Gastrocnemius medialis (tissue), 4 donors: ENCODE measurements at regions not wholly inside any gene's neighbourhood (a gene's known extent, or its start where the extent isn't known, plus 50 kb on each side); places are given as distances from the start of the nearest gene placed in this dataset.

ENCODE experiments used
- ATAC-seq, 2 donors: fragments of 150-250 bp; one replicate each; pipeline ENCODE4 v1.9.1; 2016
- DNase-seq, 2 donors: peaks; one replicate each; pipeline ENCODE4 v3.0.0-alpha.2; 2019
- H3K27ac ChIP-seq, 4 donors: fragments of 200-600 bp; sonication (generic); 1 replicate in 1 of 4; 2 replicates in 3 of 4; pipeline ENCODE4 v1.5.1; 2016 to 2018; ENCODE audit warnings: mild to moderate bottlenecking in 2 of 4, moderate library complexity in 1 of 4
- H3K27me3 ChIP-seq, 3 donors: fragments of 200-600 bp; sonication (generic) in 2 of 3; 1 replicate in 1 of 3; 2 replicates in 2 of 3; pipeline versions ENCODE4 v1.5.1 to v1.6.0; 2016 to 2019; ENCODE audit warnings: mild to moderate bottlenecking in 1 of 3, moderate library complexity in 1 of 3
- H3K36me3 ChIP-seq, 2 donors: fragments of 200-600 bp; sonication (generic) in 1 of 2; one replicate each; pipeline ENCODE4 v1.5.1; 2017 to 2018
- H3K4me1 ChIP-seq, 2 donors: fragments of 200-600 bp; sonication (generic) in 1 of 2; one replicate each; pipeline ENCODE4 v1.5.1; 2016 to 2017; ENCODE audit warnings: mild to moderate bottlenecking in 2 of 2
- H3K4me3 ChIP-seq, 4 donors: fragments of 200-600 bp; sonication (generic) in 3 of 4; 1 replicate in 1 of 4; 2 replicates in 3 of 4; pipeline ENCODE4 v1.5.1; 2016 to 2019; ENCODE audit warnings: mild to moderate bottlenecking in 2 of 4
- H3K9me3 ChIP-seq, 3 donors: fragments of 200-600 bp; sonication (generic) in 2 of 3; 1 replicate in 1 of 3; 2 replicates in 2 of 3; pipeline ENCODE4 v1.5.1; 2016 to 2019
- CTCF ChIP-seq, 5 experiments: fragments of 450-650 bp in 3 of 5; fragments of 200-600 bp in 2 of 5; sonication (generic) in 2 of 5; IDR thresholded peaks in 4 of 5; conservative IDR thresholded peaks in 1 of 5; 1 replicate in 4 of 5; 2 replicates in 1 of 5; pipeline ENCODE4 v1.5.1; 2016 to 2019; ENCODE audit warnings: antibody characterized with exemption in 5 of 5, mild to moderate bottlenecking in 3 of 5, moderate library complexity in 3 of 5
- POLR2A ChIP-seq, 2 donors: fragments of 450-650 bp; IDR thresholded peaks; one replicate each; pipeline ENCODE4 v1.6.1; 2017; ENCODE audit warnings: antibody characterized with exemption in 2 of 2, mild to moderate bottlenecking in 2 of 2, moderate library complexity in 2 of 2
- in situ Hi-C, 4 donors: fragments of 200-750 bp; cut with MboI; loops; one replicate each; pipeline versions ENCODE4 v1.15.0 to v1.8.0; 2017; ENCODE audit warnings: low sequenced_read_pairs in 4 of 4
- intact Hi-C: fragments of 100-400 bp; cut with DNase I; formaldehyde crosslinking; loops from one replicate; pipeline ENCODE4 v1.15.1; 2023; ENCODE audit warnings: low total_unique reads

DNA sequence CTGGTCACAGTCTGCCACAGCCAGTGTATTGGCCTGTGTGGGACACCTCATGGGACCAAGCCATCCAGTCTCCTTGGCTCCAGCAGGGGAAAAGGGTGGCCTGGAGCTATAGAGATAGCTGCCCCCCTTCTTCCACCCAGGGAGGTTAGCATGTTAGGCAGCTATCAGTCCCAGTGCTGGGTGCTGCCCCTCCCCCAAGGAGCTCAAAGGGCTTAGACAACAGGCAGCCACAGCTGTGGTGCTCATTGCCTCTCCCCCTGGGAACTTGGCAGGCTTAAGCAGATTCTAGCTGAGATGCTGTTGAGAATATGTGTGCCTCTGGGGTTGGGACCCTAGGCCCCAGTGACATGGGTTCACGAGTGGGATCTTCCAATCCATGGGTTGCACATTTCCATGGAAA lies 226.0 kb upstream of the PTGER4 start:
- in situ Hi-C loops (no loop called here), intact Hi-C loops (no loop called here)
- H3K27ac ChIP-seq: no peak overlapping the region
- DNase-seq (no peak), ATAC-seq (no peak)
- H3K4me3 ChIP-seq: no peak overlapping the region
- H3K36me3 ChIP-seq: no peaks in the 10 kb centered on the region
- TF ChIP-seq POLR2A (IDR thresholded peaks at IDR 0.05): no peak
- TF ChIP-seq CTCF (IDR thresholded peaks at IDR 0.05 in 4 of 5, conservative IDR thresholded peaks at IDR 0.05 in 1 of 5): no peak
- H3K4me1 ChIP-seq: no peaks in the 10 kb centered on the region
- H3K9me3 ChIP-seq: no peaks in the 10 kb centered on the region
- H3K27me3 ChIP-seq: no peaks in the 10 kb centered on the region

- DNase-seq (no peak), ATAC-seq (no peak)
- no peaks in the 10 kb centered on the region for H3K36me3 ChIP-seq
- in situ Hi-C loops (no loop called here), intact Hi-C loops (no loop called here)
- no peak overlapping the region for H3K4me3 ChIP-seq
- no peaks in the 10 kb centered on the region for H3K4me1 ChIP-seq
- H3K9me3 ChIP-seq: no peaks in the 10 kb centered on the region
- no peak overlapping the region for H3K27ac ChIP-seq
- no peaks in the 10 kb centered on the region for H3K27me3 ChIP-seq
- TF ChIP-seq POLR2A (IDR thresholded peaks at IDR 0.05) (no peak), CTCF (IDR thresholded peaks at IDR 0.05 in 4 of 5, conservative IDR thresholded peaks at IDR 0.05 in 1 of 5) (no peak)
These were observed 226.7 kb upstream of the PTGER4 start for GRCh38 chr5:40452874-40453624.

- Histone ChIP-seq H3K4me3 (no peak overlapping the region), H3K4me1 (no peaks in the 10 kb centered on the region), H3K27me3 (no peaks in the 10 kb centered on the region), H3K27ac (no peak overlapping the region), H3K9me3 (peaks cover 0 to 3% (median 0%) of the 10 kb centered on the region in 3 donors), H3K36me3 (no peaks in the 10 kb centered on the region)
- in situ Hi-C loops (no loop called here), intact Hi-C loops (no loop called here)
- DNase-seq (no peak), ATAC-seq (no peak)
- TF ChIP-seq POLR2A (IDR thresholded peaks at IDR 0.05) (no peak), CTCF (IDR thresholded peaks at IDR 0.05 in 4 of 5, conservative IDR thresholded peaks at IDR 0.05 in 1 of 5) (no peak)
These were observed 232.3 kb upstream of the PTGER4 start for GRCh38 chr5:40447438-40447837.

DNA sequence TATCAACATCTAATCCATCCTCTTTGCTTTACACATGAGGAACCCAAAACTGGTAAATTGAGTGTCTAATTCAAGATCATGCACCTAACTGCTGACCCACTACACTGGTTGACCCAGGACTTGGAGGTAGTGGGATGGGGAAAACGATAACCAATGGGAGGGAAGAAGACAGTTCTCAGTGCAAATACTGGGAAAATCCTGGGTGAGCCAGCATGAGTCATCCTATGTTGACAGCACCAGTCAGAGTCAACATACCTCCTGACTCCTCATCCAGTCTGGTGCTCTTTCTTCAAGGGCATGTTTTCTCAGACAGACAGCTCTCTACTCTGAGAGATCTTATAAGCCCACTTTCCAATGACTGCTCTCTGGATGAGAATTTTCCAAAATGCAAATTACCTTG lies 232.8 kb upstream of the PTGER4 start:
- Histone ChIP-seq H3K4me3 (no peak overlapping the region), H3K27ac (no peak overlapping the region), H3K9me3 (peaks cover 0 to 3% (median 0%) of the 10 kb centered on the region in 3 donors), H3K27me3 (no peaks in the 10 kb centered on the region), H3K4me1 (no peaks in the 10 kb centered on the region), H3K36me3 (no peaks in the 10 kb centered on the region)
- intact Hi-C loops (no loop called here), in situ Hi-C loops (no loop called here)
- ATAC-seq (no peak), DNase-seq (no peak)
- TF ChIP-seq POLR2A (IDR thresholded peaks at IDR 0.05): no peak
- no peak for TF ChIP-seq CTCF (IDR thresholded peaks at IDR 0.05 in 4 of 5, conservative IDR thresholded peaks at IDR 0.05 in 1 of 5)

GRCh38 chr5:40442346-40442745 lies 237.4 kb upstream of the PTGER4 start:
- ATAC-seq (no peak), DNase-seq (no peak)
- H3K9me3 ChIP-seq: peaks cover 0 to 3% (median 0%) of the 10 kb centered on the region in 3 donors
- no peak overlapping the region for H3K27ac ChIP-seq
- no peak overlapping the region for H3K4me3 ChIP-seq
- in situ Hi-C loops (no loop called here), intact Hi-C loops (no loop called here)
- no peak for TF ChIP-seq CTCF (IDR thresholded peaks at IDR 0.05 in 4 of 5, conservative IDR thresholded peaks at IDR 0.05 in 1 of 5)
- no peak for TF ChIP-seq POLR2A (IDR thresholded peaks at IDR 0.05)
- H3K27me3 ChIP-seq: no peaks in the 10 kb centered on the region
- no peaks in the 10 kb centered on the region for H3K36me3 ChIP-seq
- H3K4me1 ChIP-seq: no peaks in the 10 kb centered on the region
